ENCODE measurements at regions not wholly inside any gene's neighbourhood (a gene's known extent, or its start where the extent isn't known, plus 50 kb on each side); places are given as distances from the start of the nearest gene placed in this dataset.

- DNase-seq (ENCODE audit: low spot score): no peak
- intact Hi-C loops (cut with micrococcal nuclease): no loop called here
- no peaks in the 10 kb centered on the region for H3K4me1 Mint-ChIP-seq (ENCODE audit: low read depth)
- no peak overlapping the region for H3K4me3 Mint-ChIP-seq
- peaks cover 20% of the 10 kb centered on the region for H3K9me3 Mint-ChIP-seq
- peaks cover 4% of the 10 kb centered on the region for H3K36me3 Mint-ChIP-seq (ENCODE audit: low read depth)
- H3K27me3 Mint-ChIP-seq (ENCODE audit: insufficient read depth): no peaks in the 10 kb centered on the region
- no peak overlapping the region for H3K27ac Mint-ChIP-seq
These were observed 80.7 kb upstream of the LEF1 start for GRCh38 chr4:108249397-108249796.

- no peak for DNase-seq (ENCODE audit: low spot score)
- H3K36me3 Mint-ChIP-seq (ENCODE audit: low read depth): peaks cover 6% of the 10 kb centered on the region
- no peak overlapping the region for H3K27ac Mint-ChIP-seq
- intact Hi-C loops (cut with micrococcal nuclease): no loop called here
- no peak overlapping the region for H3K4me3 Mint-ChIP-seq
- peaks cover 20% of the 10 kb centered on the region for H3K9me3 Mint-ChIP-seq
- no peaks in the 10 kb centered on the region for H3K4me1 Mint-ChIP-seq (ENCODE audit: low read depth)
- no peaks in the 10 kb centered on the region for H3K27me3 Mint-ChIP-seq (ENCODE audit: insufficient read depth)
These were observed 78.8 kb upstream of the LEF1 start for GRCh38 chr4:108247387-108248049.

GRCh38 chr4:108244606-108245005 is 75.9 kb upstream of the LEF1 start:
- Mint-ChIP-seq H3K27ac (no peak overlapping the region), H3K36me3 (ENCODE audit: low read depth) (peaks cover 4% of the 10 kb centered on the region), H3K9me3 (peaks cover 13% of the 10 kb centered on the region), H3K4me1 (ENCODE audit: low read depth) (no peaks in the 10 kb centered on the region), H3K4me3 (no peak overlapping the region), H3K27me3 (ENCODE audit: insufficient read depth) (no peaks in the 10 kb centered on the region)
- DNase-seq (ENCODE audit: low spot score): no peak
- intact Hi-C loops (cut with micrococcal nuclease): no loop called here

GRCh38 chr4:108240366-108240765 is 71.6 kb upstream of the LEF1 start:
- intact Hi-C loops (cut with micrococcal nuclease): no loop called here
- H3K27me3 Mint-ChIP-seq (ENCODE audit: insufficient read depth): no peaks in the 10 kb centered on the region
- peaks cover 4% of the 10 kb centered on the region for H3K36me3 Mint-ChIP-seq (ENCODE audit: low read depth)
- no peak for DNase-seq (ENCODE audit: low spot score)
- no peaks in the 10 kb centered on the region for H3K4me1 Mint-ChIP-seq (ENCODE audit: low read depth)
- H3K9me3 Mint-ChIP-seq: peaks cover 7% of the 10 kb centered on the region
- H3K27ac Mint-ChIP-seq: no peak overlapping the region
- H3K4me3 Mint-ChIP-seq: no peak overlapping the region

GRCh38 chr4:108237693-108238092 is 69.0 kb upstream of the LEF1 start:
- no peak overlapping the region for H3K4me3 Mint-ChIP-seq
- intact Hi-C loops (cut with micrococcal nuclease): loop anchor here (5.0 kb wide), 1 partner anchor 1310 kb away; no protein-coding TSS in a partner anchor
- DNase-seq (ENCODE audit: low spot score): no peak
- peaks cover 2% of the 10 kb centered on the region for H3K36me3 Mint-ChIP-seq (ENCODE audit: low read depth)
- no peak overlapping the region for H3K27ac Mint-ChIP-seq
- peaks cover 5% of the 10 kb centered on the region for H3K9me3 Mint-ChIP-seq
- H3K27me3 Mint-ChIP-seq (ENCODE audit: insufficient read depth): no peaks in the 10 kb centered on the region
- H3K4me1 Mint-ChIP-seq (ENCODE audit: low read depth): no peaks in the 10 kb centered on the region

- intact Hi-C loops (cut with micrococcal nuclease): loop anchor here (5.0 kb wide), 1 partner anchor 1311 kb away; no protein-coding TSS in a partner anchor
- Mint-ChIP-seq H3K27me3 (ENCODE audit: insufficient read depth) (peaks cover 2% of the 10 kb centered on the region), H3K36me3 (ENCODE audit: low read depth) (peaks cover 3% of the 10 kb centered on the region), H3K4me1 (ENCODE audit: low read depth) (no peaks in the 10 kb centered on the region), H3K9me3 (peaks cover 12% of the 10 kb centered on the region), H3K27ac (no peak overlapping the region), H3K4me3 (no peak overlapping the region)
- DNase-seq (ENCODE audit: low spot score): no peak
These were observed 67.5 kb upstream of the LEF1 start for GRCh38 chr4:108236264-108236663.

- H3K9me3 Mint-ChIP-seq: peaks cover 27% of the 10 kb centered on the region
These were observed 59.2 kb upstream of the LEF1 start for GRCh38 chr4:108227923-108228322.

GRCh38 chr4:108224611-108225053 is 55.9 kb upstream of the LEF1 start:
- intact Hi-C loops (cut with micrococcal nuclease): no loop called here
- H3K27ac Mint-ChIP-seq: no peak overlapping the region
- no peak overlapping the region for H3K4me3 Mint-ChIP-seq
- H3K9me3 Mint-ChIP-seq: peaks cover 19% of the 10 kb centered on the region
- H3K4me1 Mint-ChIP-seq (ENCODE audit: low read depth): peaks cover 5% of the 10 kb centered on the region
- peaks cover 4% of the 10 kb centered on the region for H3K36me3 Mint-ChIP-seq (ENCODE audit: low read depth)
- no peaks in the 10 kb centered on the region for H3K27me3 Mint-ChIP-seq (ENCODE audit: insufficient read depth)
- DNase-seq (ENCODE audit: low spot score): no peak

More at GRCh38 chr4:108227923-108228322, 59.2 kb upstream of the LEF1 start:
- H3K4me1 Mint-ChIP-seq (ENCODE audit: low read depth): peaks cover 5% of the 10 kb centered on the region
- H3K27me3 Mint-ChIP-seq (ENCODE audit: insufficient read depth): peaks cover 2% of the 10 kb centered on the region
- H3K27ac Mint-ChIP-seq: no peak overlapping the region
- no peak for DNase-seq (ENCODE audit: low spot score)
- H3K4me3 Mint-ChIP-seq: no peak overlapping the region
- intact Hi-C loops (cut with micrococcal nuclease): no loop called here
- H3K36me3 Mint-ChIP-seq (ENCODE audit: low read depth): peaks cover 6% of the 10 kb centered on the region

- no peak overlapping the region for H3K27ac Mint-ChIP-seq
- peaks cover 5% of the 10 kb centered on the region for H3K4me1 Mint-ChIP-seq (ENCODE audit: low read depth)
- H3K36me3 Mint-ChIP-seq (ENCODE audit: low read depth): peaks cover 4% of the 10 kb centered on the region
- intact Hi-C loops (cut with micrococcal nuclease): no loop called here
- H3K9me3 Mint-ChIP-seq: peaks cover 14% of the 10 kb centered on the region
- no peak for DNase-seq (ENCODE audit: low spot score)
- H3K4me3 Mint-ChIP-seq: no peak overlapping the region
- H3K27me3 Mint-ChIP-seq (ENCODE audit: insufficient read depth): no peaks in the 10 kb centered on the region
These were observed 54.6 kb upstream of the LEF1 start for GRCh38 chr4:108223313-108223712.

- H3K4me3 Mint-ChIP-seq: no peak overlapping the region
- H3K9me3 Mint-ChIP-seq: peaks cover 7% of the 10 kb centered on the region
- H3K27ac Mint-ChIP-seq: no peak overlapping the region
- intact Hi-C loops (cut with micrococcal nuclease): no loop called here
- peaks cover 4% of the 10 kb centered on the region for H3K36me3 Mint-ChIP-seq (ENCODE audit: low read depth)
- no peaks in the 10 kb centered on the region for H3K4me1 Mint-ChIP-seq (ENCODE audit: low read depth)
- no peaks in the 10 kb centered on the region for H3K27me3 Mint-ChIP-seq (ENCODE audit: insufficient read depth)
- no peak for DNase-seq (ENCODE audit: low spot score)
These were observed 51.3 kb upstream of the LEF1 start for GRCh38 chr4:108219998-108220397.

All from activated T-helper 1 cell treated with anti-CD3 and anti-CD28 coated beads, Interleukin-12 subunit alpha, Interleukin-12 subunit beta, Interleukin-2, Interleukin-4 antibody, amounts not matched to agents 30 ng/mL and 10 ng/mL and 1 ng/mL, durations not matched to agents 14 hours and 24 hours and 36 hours (primary cell).